ENCODE measurements at regions not wholly inside any gene's neighbourhood (a gene's known extent, or its start where the extent isn't known, plus 50 kb on each side); places are given as distances from the start of the nearest gene placed in this dataset.
"Not testable (repeated sequence)": the region's sequence is repeated elsewhere in the genome, so short reads cannot be mapped to it uniquely, and the experiment has no call there.

DNA sequence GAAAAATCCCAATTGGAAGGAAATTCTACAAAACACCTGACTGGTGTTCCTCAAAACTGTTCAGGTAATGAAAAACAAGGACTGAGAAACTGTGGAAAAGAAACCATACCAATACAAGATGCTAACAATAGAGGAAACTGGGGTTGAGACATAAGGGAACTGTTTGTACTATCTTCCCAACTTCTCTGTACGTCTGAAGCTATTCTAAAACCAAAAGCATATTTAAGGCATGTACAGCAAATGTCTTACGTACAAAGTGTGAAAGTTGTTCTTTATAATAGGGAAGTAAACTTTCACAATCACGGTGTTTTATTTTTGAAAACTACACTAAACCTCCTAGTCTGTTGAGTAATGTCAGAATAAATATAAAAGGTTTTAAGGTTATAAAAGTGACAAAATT, 776.1 kb upstream of the RAB6C start:
- TF ChIP-seq, protein P1, sequence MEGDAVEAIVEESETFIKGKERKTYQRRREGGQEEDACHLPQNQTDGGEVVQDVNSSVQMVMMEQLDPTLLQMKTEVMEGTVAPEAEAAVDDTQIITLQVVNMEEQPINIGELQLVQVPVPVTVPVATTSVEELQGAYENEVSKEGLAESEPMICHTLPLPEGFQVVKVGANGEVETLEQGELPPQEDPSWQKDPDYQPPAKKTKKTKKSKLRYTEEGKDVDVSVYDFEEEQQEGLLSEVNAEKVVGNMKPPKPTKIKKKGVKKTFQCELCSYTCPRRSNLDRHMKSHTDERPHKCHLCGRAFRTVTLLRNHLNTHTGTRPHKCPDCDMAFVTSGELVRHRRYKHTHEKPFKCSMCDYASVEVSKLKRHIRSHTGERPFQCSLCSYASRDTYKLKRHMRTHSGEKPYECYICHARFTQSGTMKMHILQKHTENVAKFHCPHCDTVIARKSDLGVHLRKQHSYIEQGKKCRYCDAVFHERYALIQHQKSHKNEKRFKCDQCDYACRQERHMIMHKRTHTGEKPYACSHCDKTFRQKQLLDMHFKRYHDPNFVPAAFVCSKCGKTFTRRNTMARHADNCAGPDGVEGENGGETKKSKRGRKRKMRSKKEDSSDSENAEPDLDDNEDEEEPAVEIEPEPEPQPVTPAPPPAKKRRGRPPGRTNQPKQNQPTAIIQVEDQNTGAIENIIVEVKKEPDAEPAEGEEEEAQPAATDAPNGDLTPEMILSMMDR (IDR thresholded peaks at IDR 0.05; ENCODE audit: extremely low read depth, low read depth, low read length) = no peak

DNA sequence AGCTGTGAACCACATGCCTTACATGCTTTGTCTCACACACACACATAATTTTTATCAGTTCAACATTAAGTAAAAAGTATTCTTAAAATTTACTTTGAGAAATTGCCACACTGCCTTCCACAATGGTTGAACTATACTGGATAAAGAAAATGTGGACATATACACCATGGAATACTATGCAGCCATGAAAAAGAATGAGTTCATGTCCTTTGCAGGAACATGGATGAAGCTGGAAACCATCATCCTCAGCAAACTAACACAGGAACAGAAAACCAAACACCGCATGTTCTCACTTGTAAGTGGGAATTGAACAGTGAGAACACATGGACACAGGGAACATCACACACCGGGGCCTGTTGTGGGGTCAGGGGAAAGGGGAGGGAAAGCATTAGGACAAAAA, 774.9 kb upstream of the RAB6C start:
- not testable (repeated sequence) for DNase-seq (ENCODE audit: insufficient read length, low spot score, missing footprints); H3K27me3 ChIP-seq (ENCODE audit: insufficient read depth, low read length); H2AFZ ChIP-seq (ENCODE audit: low read length); H3K4me1 ChIP-seq (ENCODE audit: insufficient read depth, low read length); H3K79me2 ChIP-seq (ENCODE audit: insufficient read depth, low read length); H3K36me3 ChIP-seq (ENCODE audit: insufficient read depth, low read length); H3K27ac ChIP-seq (ENCODE audit: low read depth, low read length); H3K9me3 ChIP-seq (ENCODE audit: low read depth, low read length); H3K4me3 ChIP-seq (ENCODE audit: insufficient read depth, low read length); H4K20me1 ChIP-seq (ENCODE audit: insufficient read depth, low read length); H3K4me2 ChIP-seq (ENCODE audit: insufficient read depth, low read length)

More for the DNA sequence above, 776.1 kb upstream of the RAB6C start:
- Histone ChIP-seq H3K4me2 (ENCODE audit: insufficient read depth, low read length) (no peak overlapping the region), H4K20me1 (ENCODE audit: insufficient read depth, low read length) (no peaks in the 10 kb centered on the region), H3K9me3 (ENCODE audit: low read depth, low read length) (no peaks in the 10 kb centered on the region), H2AFZ (ENCODE audit: low read length) (no peak overlapping the region), H3K4me3 (ENCODE audit: insufficient read depth, low read length) (no peak overlapping the region), H3K36me3 (ENCODE audit: insufficient read depth, low read length) (no peaks in the 10 kb centered on the region), H3K4me1 (ENCODE audit: insufficient read depth, low read length) (no peaks in the 10 kb centered on the region), H3K27me3 (ENCODE audit: insufficient read depth, low read length) (no peaks in the 10 kb centered on the region), H3K27ac (ENCODE audit: low read depth, low read length) (no peak overlapping the region), H3K79me2 (ENCODE audit: insufficient read depth, low read length) (no peaks in the 10 kb centered on the region)
- no peak for DNase-seq (ENCODE audit: insufficient read length, low spot score, missing footprints)

DNA sequence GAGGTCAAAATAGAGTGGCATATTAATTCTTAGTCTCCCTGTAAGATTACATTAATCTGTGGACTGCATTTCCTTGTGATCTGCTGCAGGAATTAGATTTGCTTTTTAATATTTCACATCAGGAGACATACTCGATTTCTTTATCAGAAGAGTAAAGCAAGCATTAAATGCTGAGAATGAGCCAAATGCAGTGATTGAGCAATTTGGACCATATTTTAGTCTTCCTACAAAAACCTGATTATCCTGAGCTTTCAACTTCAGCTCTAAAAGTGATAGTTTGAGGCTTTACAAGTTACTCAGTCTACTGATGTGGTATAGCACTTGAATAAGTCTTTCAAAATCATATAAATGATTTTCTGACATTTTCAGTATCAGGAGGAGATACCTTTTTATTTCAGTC, 774.3 kb upstream of the RAB6C start:
- TF ChIP-seq, protein P1 (IDR thresholded peaks at IDR 0.05; ENCODE audit: extremely low read depth, low read depth, low read length) = no peak
- Histone ChIP-seq H3K79me2 (ENCODE audit: insufficient read depth, low read length) (no peaks in the 10 kb centered on the region), H3K9me3 (ENCODE audit: low read depth, low read length) (no peaks in the 10 kb centered on the region), H3K4me2 (ENCODE audit: insufficient read depth, low read length) (no peak overlapping the region), H3K27ac (ENCODE audit: low read depth, low read length) (no peak overlapping the region), H4K20me1 (ENCODE audit: insufficient read depth, low read length) (no peaks in the 10 kb centered on the region), H3K36me3 (ENCODE audit: insufficient read depth, low read length) (no peaks in the 10 kb centered on the region), H3K27me3 (ENCODE audit: insufficient read depth, low read length) (no peaks in the 10 kb centered on the region), H3K4me1 (ENCODE audit: insufficient read depth, low read length) (no peaks in the 10 kb centered on the region), H2AFZ (ENCODE audit: low read length) (no peak overlapping the region), H3K4me3 (ENCODE audit: insufficient read depth, low read length) (no peak overlapping the region)
- no peak for DNase-seq (ENCODE audit: insufficient read length, low spot score, missing footprints)

DNA sequence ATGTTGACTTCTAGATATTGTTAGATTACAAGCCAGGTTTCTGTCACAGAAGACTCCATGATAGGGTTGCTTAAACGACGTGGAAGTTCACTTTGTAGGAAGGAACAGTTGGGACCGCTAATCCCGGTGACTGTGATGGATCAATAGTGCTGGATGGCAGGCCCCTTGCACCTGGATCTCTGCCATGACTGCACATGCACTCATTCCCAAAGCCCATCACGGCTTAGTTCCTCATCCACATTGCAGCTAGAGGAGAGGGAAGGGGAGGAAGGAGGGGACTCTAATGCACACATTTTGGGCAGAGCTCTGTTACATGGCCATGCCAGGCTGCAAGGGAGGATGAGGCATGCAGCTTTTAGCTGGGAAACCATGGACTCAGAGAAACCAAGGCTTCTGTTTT, 773.7 kb upstream of the RAB6C start:
- H3K27ac ChIP-seq (ENCODE audit: low read depth, low read length) = no peak overlapping the region
- no peaks in the 10 kb centered on the region for H4K20me1 ChIP-seq (ENCODE audit: insufficient read depth, low read length)
- no peak overlapping the region for H3K4me3 ChIP-seq (ENCODE audit: insufficient read depth, low read length)
- H3K4me2 ChIP-seq (ENCODE audit: insufficient read depth, low read length) = no peak overlapping the region
- H3K9me3 ChIP-seq (ENCODE audit: low read depth, low read length) = no peaks in the 10 kb centered on the region
- no peaks in the 10 kb centered on the region for H3K79me2 ChIP-seq (ENCODE audit: insufficient read depth, low read length)
- H2AFZ ChIP-seq (ENCODE audit: low read length) = no peak overlapping the region
- TF ChIP-seq, protein P1 (IDR thresholded peaks at IDR 0.05; ENCODE audit: extremely low read depth, low read depth, low read length) = no peak
- no peak for DNase-seq (ENCODE audit: insufficient read length, low spot score, missing footprints)
- no peaks in the 10 kb centered on the region for H3K4me1 ChIP-seq (ENCODE audit: insufficient read depth, low read length)
- no peaks in the 10 kb centered on the region for H3K27me3 ChIP-seq (ENCODE audit: insufficient read depth, low read length)
- no peaks in the 10 kb centered on the region for H3K36me3 ChIP-seq (ENCODE audit: insufficient read depth, low read length)
